ENCODE measurements at regions not wholly inside any gene's neighbourhood (a gene's known extent, or its start where the extent isn't known, plus 50 kb on each side); places are given as distances from the start of the nearest gene placed in this dataset.

DNA sequence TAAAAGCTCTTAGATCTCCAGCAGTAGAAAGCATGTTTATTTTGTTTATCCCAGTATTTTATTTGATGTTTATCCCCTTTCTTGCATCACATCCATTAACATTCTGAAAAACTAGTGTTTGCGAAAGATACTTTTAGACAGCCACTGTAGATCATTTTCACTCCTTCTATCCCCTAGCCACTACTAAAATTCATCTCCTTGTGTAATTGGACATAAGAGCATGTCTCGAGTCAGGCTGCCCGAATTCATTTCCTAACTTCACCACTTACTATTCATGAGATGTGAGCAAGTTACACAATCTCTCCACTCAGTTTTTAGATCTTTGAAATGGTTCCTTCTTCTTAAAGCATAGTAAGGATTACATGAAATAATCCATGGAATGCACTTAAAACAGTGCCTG, 514.0 kb downstream of the KLF5 start:
- TF ChIP-seq, protein P1, sequence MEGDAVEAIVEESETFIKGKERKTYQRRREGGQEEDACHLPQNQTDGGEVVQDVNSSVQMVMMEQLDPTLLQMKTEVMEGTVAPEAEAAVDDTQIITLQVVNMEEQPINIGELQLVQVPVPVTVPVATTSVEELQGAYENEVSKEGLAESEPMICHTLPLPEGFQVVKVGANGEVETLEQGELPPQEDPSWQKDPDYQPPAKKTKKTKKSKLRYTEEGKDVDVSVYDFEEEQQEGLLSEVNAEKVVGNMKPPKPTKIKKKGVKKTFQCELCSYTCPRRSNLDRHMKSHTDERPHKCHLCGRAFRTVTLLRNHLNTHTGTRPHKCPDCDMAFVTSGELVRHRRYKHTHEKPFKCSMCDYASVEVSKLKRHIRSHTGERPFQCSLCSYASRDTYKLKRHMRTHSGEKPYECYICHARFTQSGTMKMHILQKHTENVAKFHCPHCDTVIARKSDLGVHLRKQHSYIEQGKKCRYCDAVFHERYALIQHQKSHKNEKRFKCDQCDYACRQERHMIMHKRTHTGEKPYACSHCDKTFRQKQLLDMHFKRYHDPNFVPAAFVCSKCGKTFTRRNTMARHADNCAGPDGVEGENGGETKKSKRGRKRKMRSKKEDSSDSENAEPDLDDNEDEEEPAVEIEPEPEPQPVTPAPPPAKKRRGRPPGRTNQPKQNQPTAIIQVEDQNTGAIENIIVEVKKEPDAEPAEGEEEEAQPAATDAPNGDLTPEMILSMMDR (IDR thresholded peaks at IDR 0.05; ENCODE audit: borderline replicate concordance, insufficient read depth, low read depth, low read length), result no peak
- no peak overlapping the region for H3K4me3 ChIP-seq (ENCODE audit: low read depth, low read length)

DNA sequence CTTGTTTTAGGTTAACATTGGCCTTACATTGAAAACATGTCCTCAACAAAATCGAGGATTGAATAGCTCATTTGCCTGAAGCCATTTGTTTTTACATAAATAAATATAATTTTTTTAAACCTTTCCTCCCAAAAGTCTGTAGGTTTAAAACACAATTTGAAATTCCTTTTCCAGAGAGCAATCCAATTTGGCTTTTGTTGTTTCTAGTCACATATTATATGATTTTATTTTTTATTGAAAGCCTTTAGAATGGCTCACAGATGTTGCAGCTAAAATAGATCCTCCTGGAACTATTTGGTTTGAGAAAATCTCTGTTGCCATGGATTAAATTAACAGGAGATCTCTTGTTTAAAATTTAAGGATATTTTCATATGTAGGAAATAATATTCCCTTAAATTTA, 512.6 kb downstream of the KLF5 start:
- TF ChIP-seq, protein P1 (IDR thresholded peaks at IDR 0.05; ENCODE audit: borderline replicate concordance, insufficient read depth, low read depth, low read length), result no peak
- no peak overlapping the region for H3K4me3 ChIP-seq (ENCODE audit: low read depth, low read length)

DNA sequence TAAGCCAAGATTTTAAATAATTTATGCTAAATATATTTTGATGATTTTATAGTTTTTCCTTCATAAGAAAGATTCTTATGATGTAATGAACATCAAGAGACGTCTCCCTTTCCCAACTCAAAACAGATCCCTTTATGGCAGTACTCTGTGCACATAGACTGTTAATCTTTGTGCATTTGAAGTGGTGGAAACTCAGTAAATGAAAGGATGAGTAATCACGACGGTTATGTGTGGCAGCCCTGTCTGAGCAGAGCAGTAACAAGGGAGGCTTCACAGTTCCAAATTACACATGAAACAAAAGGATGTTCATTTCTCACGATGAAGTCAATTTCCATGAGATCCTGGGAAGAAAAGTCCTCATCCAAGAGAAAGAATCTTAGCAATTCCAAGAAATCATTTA, 498.1 kb downstream of the KLF5 start:
- no peak overlapping the region for H3K4me3 ChIP-seq (ENCODE audit: low read depth, low read length)
- TF ChIP-seq, protein P1 (IDR thresholded peaks at IDR 0.05; ENCODE audit: borderline replicate concordance, insufficient read depth, low read depth, low read length), result no peak

DNA sequence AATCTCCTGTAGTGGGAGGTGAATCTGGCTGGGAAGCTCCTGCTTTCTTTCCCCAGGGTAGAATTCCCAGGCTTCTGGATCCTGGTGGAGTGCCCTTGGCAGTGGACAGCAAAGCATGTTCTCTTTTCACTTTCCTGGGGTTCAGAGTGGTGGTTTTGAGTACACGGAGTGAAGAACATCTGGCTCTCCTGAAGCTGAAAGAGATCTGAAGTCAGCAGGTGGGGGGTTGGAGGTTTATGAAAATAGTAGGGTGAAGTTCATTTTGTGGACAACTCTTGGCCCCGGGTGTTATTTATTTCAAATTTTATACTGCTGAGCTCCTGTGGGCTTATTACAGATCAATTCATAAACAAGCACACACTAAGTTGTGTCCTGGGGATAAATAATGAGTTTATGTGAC, 497.3 kb downstream of the KLF5 start:
- no peak overlapping the region for H3K4me3 ChIP-seq (ENCODE audit: low read depth, low read length)
- TF ChIP-seq, protein P1 (IDR thresholded peaks at IDR 0.05; ENCODE audit: borderline replicate concordance, insufficient read depth, low read depth, low read length), result no peak

DNA sequence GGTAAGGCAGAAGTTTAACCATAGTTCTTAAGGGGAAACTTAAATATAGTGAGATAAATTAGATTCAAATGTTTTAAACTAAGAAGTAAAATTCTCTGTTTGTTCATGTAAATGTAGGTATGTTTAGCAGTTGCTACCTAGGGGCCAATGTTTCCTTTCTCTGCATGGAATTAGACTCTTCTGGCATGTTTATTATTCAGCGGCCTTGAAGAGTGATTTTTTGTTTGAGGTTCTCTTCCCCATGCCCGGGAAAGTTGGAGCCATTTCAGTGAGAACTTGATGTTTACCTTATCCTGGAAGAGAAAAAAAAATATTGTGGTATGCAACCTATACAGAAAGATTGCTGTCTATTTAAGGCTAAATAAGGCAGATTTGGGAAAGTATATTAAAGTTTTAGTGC, 492.9 kb downstream of the KLF5 start:
- TF ChIP-seq, protein P1 (IDR thresholded peaks at IDR 0.05; ENCODE audit: borderline replicate concordance, insufficient read depth, low read depth, low read length), result no peak
- no peak overlapping the region for H3K4me3 ChIP-seq (ENCODE audit: low read depth, low read length)

DNA sequence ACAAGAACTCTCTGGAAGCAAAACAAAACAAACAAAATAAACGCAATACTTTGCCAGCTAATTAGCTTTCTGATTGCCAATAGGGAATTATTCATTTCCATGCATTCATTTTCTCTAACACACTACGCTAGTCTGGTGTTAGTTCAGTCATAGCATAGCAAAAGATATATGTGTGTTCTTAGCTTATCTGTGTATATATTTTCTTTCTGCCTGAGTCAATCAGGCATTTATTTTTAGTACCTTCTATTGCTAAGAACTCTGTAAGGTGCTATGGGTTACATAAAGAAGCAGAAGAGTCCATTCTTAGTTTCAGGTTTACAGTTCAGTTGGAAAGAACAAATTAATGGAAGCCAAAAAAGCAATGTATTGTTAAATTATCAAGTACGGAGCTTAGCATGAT, 490.9 kb downstream of the KLF5 start:
- TF ChIP-seq, protein P1 (IDR thresholded peaks at IDR 0.05; ENCODE audit: borderline replicate concordance, insufficient read depth, low read depth, low read length), result no peak
- H3K4me3 ChIP-seq (ENCODE audit: low read depth, low read length), result no peak overlapping the region

DNA sequence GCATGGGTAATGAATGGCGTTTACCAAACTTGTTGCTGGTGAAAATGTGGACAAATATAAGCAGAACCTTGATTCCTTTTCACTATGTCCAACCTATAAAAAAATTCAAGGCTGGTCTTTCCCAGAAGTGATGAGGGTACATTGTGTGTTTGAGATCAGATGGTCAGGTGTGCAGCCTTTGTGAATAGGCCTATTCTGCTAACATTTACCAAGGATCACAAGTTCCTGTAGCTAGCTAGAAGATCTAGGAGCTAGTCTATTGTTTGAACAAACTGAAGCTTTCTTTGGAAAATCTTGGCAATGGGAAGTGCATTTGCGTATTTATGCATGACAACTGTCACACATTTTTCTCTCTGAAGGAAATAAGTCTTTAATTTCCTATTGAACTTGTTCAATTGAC, 489.6 kb downstream of the KLF5 start:
- TF ChIP-seq, protein P1 (IDR thresholded peaks at IDR 0.05; ENCODE audit: borderline replicate concordance, insufficient read depth, low read depth, low read length), result no peak

More for the DNA sequence above, 489.6 kb downstream of the KLF5 start:
- no peak overlapping the region for H3K4me3 ChIP-seq (ENCODE audit: low read depth, low read length)

Measured in GM12875 (cell line).